8988T (cell line): ENCODE measurements at regions not wholly inside any gene's neighbourhood (a gene's known extent, or its start where the extent isn't known, plus 50 kb on each side); places are given as distances from the start of the nearest gene placed in this dataset.

Experiments used
- DNase-seq: peaks from one replicate; pipeline ENCODE4 v3.0.0; 2011

DNA sequence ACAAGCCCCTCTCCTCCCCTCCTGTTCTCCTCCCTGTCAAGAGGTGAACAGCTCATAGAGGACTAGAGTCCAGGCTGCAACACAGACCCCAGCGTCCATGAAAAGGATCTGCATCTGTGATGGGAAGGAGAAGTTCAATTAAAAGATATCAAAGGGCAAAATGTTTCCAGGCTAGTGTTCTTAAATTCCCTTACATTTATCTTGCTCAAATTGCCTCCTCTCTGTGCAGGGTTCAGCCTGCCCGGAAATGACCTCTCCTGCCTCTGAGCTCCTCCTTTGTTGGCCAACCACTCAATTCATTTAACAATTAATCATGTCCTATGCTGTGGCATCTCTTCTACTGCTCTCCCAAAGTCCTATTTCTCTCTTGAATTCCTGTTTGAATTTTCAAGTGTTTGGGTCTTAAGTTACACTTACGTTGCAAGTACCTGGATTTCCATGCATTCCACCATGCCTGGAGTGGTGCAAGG, 105.3 kb downstream of the TSN start:
- no peak for DNase-seq

DNA sequence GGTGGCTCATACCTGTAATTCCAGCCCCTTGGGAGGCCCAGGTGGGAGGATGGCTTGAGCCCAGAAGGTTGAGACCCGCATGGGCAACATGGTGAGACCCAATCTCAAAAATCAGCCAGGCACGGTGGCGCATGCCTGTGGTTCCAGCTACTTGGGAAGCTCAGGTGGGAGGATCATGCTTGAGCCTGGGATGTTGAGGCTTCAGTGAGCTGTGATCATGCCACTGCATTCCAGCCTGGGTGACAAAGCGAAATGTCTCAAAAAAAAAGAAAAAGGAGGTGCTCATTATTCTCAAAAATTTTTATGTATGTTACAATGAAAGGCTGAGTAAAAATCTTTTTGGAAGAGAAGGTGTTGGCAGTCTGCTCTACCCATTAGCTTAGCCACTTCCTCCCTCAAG, 106.8 kb downstream of the TSN start:
- DNase-seq: no peak

DNA sequence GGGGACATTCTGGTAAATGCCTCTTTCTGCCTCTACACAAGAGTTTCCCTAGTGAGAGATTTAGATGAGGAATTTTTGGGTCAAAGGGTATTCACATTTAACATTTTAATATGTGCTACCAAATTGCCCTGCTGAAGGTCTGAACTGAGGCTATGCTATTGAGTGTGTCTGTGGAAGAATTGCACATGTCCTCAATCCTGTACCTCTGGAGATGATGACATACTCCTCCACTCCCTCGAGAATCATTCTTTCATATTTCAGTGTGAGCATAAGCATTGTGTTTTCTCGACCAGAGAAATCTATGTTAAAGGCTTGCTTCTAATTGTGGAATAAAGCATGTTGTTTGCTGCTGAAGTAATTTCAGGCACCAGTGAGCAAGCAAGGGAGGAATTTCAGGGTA, 110.5 kb downstream of the TSN start:
- DNase-seq: no peak

DNA sequence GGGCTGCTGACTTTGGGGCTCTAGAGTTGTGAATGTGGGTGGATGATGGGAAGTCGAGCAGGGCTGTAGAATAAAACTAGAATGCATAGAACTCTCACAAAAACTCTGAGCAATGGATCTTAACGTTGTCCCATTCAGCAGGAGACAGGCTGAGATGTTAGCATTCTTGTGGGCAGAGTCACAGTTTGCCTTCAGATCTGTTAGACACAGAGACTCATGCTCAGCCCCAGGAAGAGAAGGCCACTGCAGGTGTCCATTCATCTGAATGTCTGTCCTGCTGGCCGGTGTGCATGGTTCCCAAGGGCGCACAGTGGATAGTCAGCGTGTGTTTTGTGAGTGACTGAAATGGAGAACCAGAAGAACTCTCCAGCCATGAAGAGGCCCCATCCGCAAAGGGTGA, 111.3 kb downstream of the TSN start:
- no peak for DNase-seq

GRCh38 chr2:121868652-121869051, 113.2 kb downstream of the TSN start:
- no peak for DNase-seq

GRCh38 chr2:121869363-121869762, 113.9 kb downstream of the TSN start:
- no peak for DNase-seq

GRCh38 chr2:121869873-121870272, 114.4 kb downstream of the TSN start:
- DNase-seq: no peak

DNA sequence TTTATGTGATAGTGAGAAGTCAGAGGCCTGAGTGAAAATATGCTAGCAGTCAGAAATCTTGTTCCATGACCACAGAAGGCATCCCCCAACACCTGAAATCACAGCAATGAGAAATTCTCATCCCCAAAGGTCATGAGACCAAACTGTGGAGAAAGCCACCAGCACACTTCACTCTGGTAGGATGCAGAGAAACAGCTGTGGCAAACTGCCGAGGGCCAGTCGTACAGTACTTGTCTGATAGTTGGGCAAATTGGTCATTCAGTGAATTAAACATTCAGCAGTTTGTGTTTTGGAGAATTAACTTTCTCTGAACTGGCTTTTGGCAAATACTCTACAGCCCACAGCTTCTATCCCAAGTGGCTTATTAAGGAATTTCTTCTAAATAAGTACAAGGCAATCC, 117.2 kb downstream of the TSN start:
- no peak for DNase-seq

GRCh38 chr2:121873864-121874263, 118.4 kb downstream of the TSN start:
- DNase-seq: no peak

- no peak for DNase-seq
Observed at GRCh38 chr2:121875585-121876185, 120.2 kb downstream of the TSN start.

GRCh38 chr2:121877366-121877765, 121.9 kb downstream of the TSN start:
- no peak for DNase-seq

- no peak for DNase-seq
Observed at GRCh38 chr2:121880283-121880682, 124.8 kb downstream of the TSN start.

- DNase-seq: no peak
Observed at GRCh38 chr2:121881038-121881437, 125.6 kb downstream of the TSN start.

GRCh38 chr2:121881950-121882349, 126.5 kb downstream of the TSN start:
- no peak for DNase-seq

GRCh38 chr2:121884078-121884477, 128.6 kb downstream of the TSN start:
- DNase-seq: no peak

GRCh38 chr2:121884511-121884921, 129.1 kb downstream of the TSN start:
- DNase-seq: no peak

DNA sequence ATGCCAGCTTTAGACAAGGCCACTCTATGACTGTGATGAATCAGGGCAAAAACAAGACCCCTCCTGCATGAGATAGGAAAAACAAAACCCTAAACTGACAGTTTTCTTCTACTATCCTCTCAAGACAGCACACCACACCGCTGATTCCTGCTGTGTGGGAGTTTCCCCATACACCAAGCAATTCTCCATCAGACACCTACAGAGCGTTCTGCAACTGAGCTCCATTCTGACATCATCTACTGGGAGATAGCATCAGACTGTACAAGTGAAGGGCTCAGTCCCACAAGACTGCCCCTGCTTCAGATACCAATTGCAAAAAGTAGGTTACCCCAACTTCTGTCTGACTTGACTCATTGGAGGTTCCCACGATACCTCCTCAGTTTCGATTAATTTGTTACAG, 130.6 kb downstream of the TSN start:
- no peak for DNase-seq

DNA sequence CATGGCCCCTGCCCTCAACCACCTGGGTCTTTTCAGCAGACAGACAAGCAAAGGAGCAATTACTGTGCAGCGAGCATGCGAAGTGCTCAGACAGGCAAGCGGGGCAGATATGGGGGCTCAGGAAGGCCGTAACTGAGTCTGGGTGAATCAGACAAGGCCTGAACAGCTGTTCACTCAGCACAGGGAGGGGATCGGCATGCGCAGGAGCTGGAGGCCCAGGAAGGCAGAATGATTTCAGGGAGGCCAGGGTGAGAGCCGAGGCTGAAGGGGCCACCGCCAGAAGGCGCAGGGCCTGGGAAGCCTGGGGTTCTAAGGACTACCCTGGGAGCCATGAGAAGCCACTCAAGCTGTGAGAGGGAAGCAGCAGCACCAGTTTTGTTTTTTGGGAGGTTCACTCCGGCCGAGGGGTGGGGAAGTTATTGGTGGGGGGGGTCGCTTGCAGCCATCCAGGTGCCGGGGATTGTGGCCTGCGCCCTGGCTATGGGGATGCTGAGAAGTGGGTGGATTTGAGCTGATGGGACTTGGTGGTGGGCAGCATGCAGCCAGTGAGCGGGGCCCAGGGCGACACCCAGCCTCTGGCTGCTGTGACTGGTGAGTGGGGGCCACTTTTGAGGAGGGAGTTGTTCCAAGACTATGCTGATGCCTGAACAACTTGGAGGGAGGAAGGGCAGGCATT, 132.2 kb downstream of the TSN start:
- no peak for DNase-seq

GRCh38 chr2:121888189-121888557, 132.7 kb downstream of the TSN start:
- DNase-seq: peak; percentile 57

GRCh38 chr2:121890041-121890440, 134.6 kb downstream of the TSN start:
- no peak for DNase-seq

DNA sequence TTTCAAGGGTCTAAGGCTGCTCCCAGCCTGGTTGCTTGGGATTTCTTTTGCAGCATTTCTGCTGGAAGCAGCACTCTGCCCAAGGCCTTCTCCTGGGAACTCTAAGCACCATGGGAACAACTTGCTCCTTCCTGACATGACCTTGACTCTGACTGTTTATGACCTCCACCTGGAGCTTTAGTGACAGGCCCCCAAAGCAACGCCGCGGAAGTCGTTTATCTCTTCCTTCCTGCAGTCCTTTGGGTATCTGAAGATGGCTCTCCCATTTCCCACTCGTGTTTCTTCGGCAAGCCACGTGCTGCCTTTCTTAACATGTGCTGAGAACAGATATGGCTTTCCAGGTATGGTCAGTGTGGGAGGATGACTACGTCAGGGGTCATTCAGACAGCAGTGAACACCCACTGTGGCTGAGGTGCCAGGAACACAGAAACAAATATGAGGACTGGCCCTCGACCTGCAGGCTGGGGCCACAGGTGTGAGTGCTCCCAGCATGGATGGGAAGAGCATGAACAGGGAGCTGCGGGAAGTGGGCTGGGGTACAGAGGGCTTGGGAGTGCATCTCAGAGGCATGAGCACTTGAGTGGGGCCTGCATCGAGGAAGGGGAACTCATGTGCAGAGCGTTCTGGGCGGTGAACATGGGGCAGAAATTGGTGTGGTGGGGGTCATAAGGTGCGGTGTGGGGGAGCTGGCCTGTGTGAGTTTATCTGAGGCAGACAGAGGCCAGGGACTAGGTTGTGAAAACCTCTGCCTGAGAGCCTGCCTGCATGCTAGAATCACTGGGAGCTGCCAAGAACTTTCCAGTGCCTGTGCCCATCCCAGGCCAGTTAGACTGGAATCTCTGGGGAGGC, 140.5 kb downstream of the TSN start:
- DNase-seq: no peak

- DNase-seq: peak; percentile 72
Observed at GRCh38 chr2:121897335-121897970, 142.0 kb downstream of the TSN start.

DNA sequence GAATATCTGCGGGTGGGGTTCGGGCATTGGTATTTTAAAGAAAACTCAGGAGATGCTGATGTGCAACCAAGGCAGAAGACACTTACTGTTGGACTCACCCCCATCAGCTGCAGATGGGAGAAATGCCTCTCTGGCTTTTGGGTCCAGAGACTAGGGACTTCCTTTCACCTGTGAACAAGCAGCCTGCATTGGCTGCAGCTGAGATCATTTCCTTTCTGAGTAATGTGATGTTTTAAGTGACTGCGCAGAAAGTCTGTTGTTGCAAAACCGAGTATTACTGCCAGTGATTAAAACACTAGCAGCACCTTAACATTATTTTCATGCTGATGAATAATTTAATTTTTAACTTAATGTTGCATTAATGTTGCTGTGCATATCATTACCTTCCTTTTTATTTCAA, 143.0 kb downstream of the TSN start:
- DNase-seq: peak; percentile 66

- no peak for DNase-seq
Observed at GRCh38 chr2:121900391-121900790, 144.9 kb downstream of the TSN start.
